WTC11 (cell line): ENCODE measurements at regions not wholly inside any gene's neighbourhood (a gene's known extent, or its start where the extent isn't known, plus 50 kb on each side); places are given as distances from the start of the nearest gene placed in this dataset.

Experiments used
- ATF3 ChIP-seq: sonication (generic); formaldehyde crosslinking; conservative IDR thresholded peaks from 2 replicates; pipeline ENCODE4 v1.8.1; 2022; ENCODE audit warnings: mild to moderate bottlenecking, missing genetic modification reagents
- CREM ChIP-seq: sonication (generic); formaldehyde crosslinking; IDR thresholded peaks from 2 replicates; pipeline ENCODE4 v1.8.1; 2022; ENCODE audit warnings: mild to moderate bottlenecking, missing genetic modification reagents, moderate library complexity
- CTCF ChIP-seq: fragments of 200-600 bp; IDR thresholded peaks from 2 replicates; pipeline ENCODE4 v1.8.0; 2022; ENCODE audit warnings: antibody characterized with exemption
- ESRRA ChIP-seq: sonication (generic); formaldehyde crosslinking; IDR thresholded peaks from 2 replicates; pipeline ENCODE4 v1.8.1; 2022; ENCODE audit warnings: mild to moderate bottlenecking, missing genetic modification reagents, borderline replicate concordance
- ETV6 ChIP-seq: sonication (generic); formaldehyde crosslinking; IDR thresholded peaks from 2 replicates; pipeline ENCODE4 v1.8.1; 2022; ENCODE audit warnings: mild to moderate bottlenecking, missing genetic modification reagents
- IRF2 ChIP-seq: sonication (generic); formaldehyde crosslinking; IDR thresholded peaks from 2 replicates; pipeline ENCODE4 v1.8.0; 2022; ENCODE audit warnings: low read depth, missing genetic modification reagents, borderline replicate concordance
- JUN ChIP-seq: sonication (generic); formaldehyde crosslinking; IDR thresholded peaks from 2 replicates; pipeline ENCODE4 v1.8.0; 2023; ENCODE audit warnings: mild to moderate bottlenecking, missing genetic modification reagents
- NFE2L1 ChIP-seq: sonication (generic); formaldehyde crosslinking; IDR thresholded peaks from 2 replicates; pipeline ENCODE4 v1.8.1; 2023; ENCODE audit warnings: missing genetic modification reagents
- SOX15 ChIP-seq: fragments of 250-450 bp; sonication (Bioruptor Pico); IDR thresholded peaks from 2 replicates; pipeline ENCODE4 v1.9.0; 2021; ENCODE audit warnings: mild to moderate bottlenecking
- STAT6 ChIP-seq: sonication (generic); formaldehyde crosslinking; conservative IDR thresholded peaks from 2 replicates; pipeline ENCODE4 v1.8.1; 2023; ENCODE audit warnings: mild to moderate bottlenecking, low read depth, missing genetic modification reagents, moderate library complexity
- USF2 ChIP-seq: sonication (generic); formaldehyde crosslinking; IDR thresholded peaks from 2 replicates; pipeline ENCODE4 v1.8.1; 2023; ENCODE audit warnings: mild to moderate bottlenecking, missing genetic modification reagents, moderate library complexity
- ZNF219 ChIP-seq: sonication (generic); formaldehyde crosslinking; IDR thresholded peaks from 2 replicates; pipeline ENCODE4 v1.8.0; 2023; ENCODE audit warnings: missing genetic modification reagents, mild to moderate bottlenecking, borderline replicate concordance
- TF ChIP-seq, protein P1 (sequence below): sonication (generic); formaldehyde crosslinking; IDR thresholded peaks from 2 replicates; pipeline ENCODE4 v1.8.1; 2022; ENCODE audit warnings: mild to moderate bottlenecking, missing genetic modification reagents, moderate library complexity, borderline replicate concordance

GRCh38 chr16:85550422-85550864, 62.7 kb upstream of the GSE1 start:
- TF ChIP-seq STAT6 (CRISPR knock-in tag) (no peak), CTCF (no peak), ETV6 (CRISPR knock-in tag) (no peak), USF2 (CRISPR knock-in tag) (no peak), SOX15 (CRISPR knock-in tag) (no peak), ATF3 (CRISPR knock-in tag) (no peak), JUN (CRISPR knock-in tag) (no peak), CREM (no peak), IRF2 (CRISPR knock-in tag) (no peak), NFE2L1 (no peak), ZNF219 (CRISPR knock-in tag) (no peak), ESRRA (no peak)
- TF ChIP-seq, protein P1, sequence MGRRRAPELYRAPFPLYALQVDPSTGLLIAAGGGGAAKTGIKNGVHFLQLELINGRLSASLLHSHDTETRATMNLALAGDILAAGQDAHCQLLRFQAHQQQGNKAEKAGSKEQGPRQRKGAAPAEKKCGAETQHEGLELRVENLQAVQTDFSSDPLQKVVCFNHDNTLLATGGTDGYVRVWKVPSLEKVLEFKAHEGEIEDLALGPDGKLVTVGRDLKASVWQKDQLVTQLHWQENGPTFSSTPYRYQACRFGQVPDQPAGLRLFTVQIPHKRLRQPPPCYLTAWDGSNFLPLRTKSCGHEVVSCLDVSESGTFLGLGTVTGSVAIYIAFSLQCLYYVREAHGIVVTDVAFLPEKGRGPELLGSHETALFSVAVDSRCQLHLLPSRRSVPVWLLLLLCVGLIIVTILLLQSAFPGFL: no peak
